ENCODE measurements at regions not wholly inside any gene's neighbourhood (a gene's known extent, or its start where the extent isn't known, plus 50 kb on each side); places are given as distances from the start of the nearest gene placed in this dataset.

- H3K4me3 ChIP-seq (ENCODE audit: low read length), result no peak overlapping the region
- H3F3A ChIP-seq (ENCODE audit: low read length, unreplicated experiment), result no peaks in the 10 kb centered on the region
- H3K79me2 ChIP-seq (ENCODE audit: low read length), result no peaks in the 10 kb centered on the region
- no TSS peak for BruUV-seq (replicated peaks)
- H2AFZ ChIP-seq (ENCODE audit: low read length), result no peak overlapping the region
- no peak overlapping the region for H3K27ac ChIP-seq (ENCODE audit: low read length)
- H3K4me2 ChIP-seq (ENCODE audit: low read length), result no peak overlapping the region
- POLR2A ChIA-PET (ENCODE audit: unreplicated experiment), result no interaction called here
- H3K9me3 ChIP-seq (ENCODE audit: low read length), result no peaks in the 10 kb centered on the region
- H3K9ac ChIP-seq (ENCODE audit: low read length), result no peak overlapping the region
- no peaks in the 10 kb centered on the region for H3K9me2 ChIP-seq (replicated peaks; ENCODE audit: low read length)
- ATAC-seq, result no peak
- CTCF ChIA-PET, result no interaction called here
- no peaks in the 10 kb centered on the region; the same call in 1 of the 2 replicates for H3K4me1 ChIP-seq (ENCODE audit: insufficient read depth, low read length)
- intact Hi-C loops (cut with micrococcal nuclease), result no loop called here
- peak; percentile 13 for DNase-seq
- no peaks in the 10 kb centered on the region for H4K20me1 ChIP-seq (ENCODE audit: low read length)
- no peak for TF ChIP-seq EZH2phosphoT487 (IDR thresholded peaks at IDR 0.05; ENCODE audit: borderline replicate concordance, low read length)
- TF ChIP-seq CTCF (conservative IDR thresholded peaks at IDR 0.05; ENCODE audit: low read depth, low read length), result no peak
- H3K36me3 ChIP-seq (ENCODE audit: low read depth, low read length), result no peaks in the 10 kb centered on the region
- no peaks in the 10 kb centered on the region for H3K27me3 ChIP-seq (ENCODE audit: low read length)
These were observed 2353.6 kb downstream of the PCDH7 start for GRCh38 chr4:33073811-33074210.

DNA sequence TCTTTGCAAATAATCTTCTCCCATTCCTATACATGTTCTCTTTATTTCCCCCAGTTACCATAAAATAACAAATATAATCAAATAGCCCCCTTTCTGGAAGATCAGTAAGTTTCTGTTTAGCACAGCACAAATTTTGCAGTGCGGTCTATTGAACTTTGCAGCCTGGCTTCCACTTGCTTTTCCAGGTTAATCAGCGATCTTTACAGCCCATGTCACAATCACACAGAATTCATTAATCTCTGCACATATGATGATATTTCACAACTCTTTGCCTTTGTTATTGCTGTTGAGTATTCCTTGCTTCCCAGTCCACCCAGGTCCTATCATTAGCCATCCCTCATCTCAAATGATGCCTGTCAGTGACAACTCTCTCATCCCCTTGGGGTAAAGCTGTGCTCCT, 2358.0 kb downstream of the PCDH7 start:
- DNase-seq, result no peak
- ChIA-PET CTCF (no interaction called here), POLR2A (ENCODE audit: unreplicated experiment) (no interaction called here)
- Histone ChIP-seq H3K27me3 (ENCODE audit: low read length) (no peaks in the 10 kb centered on the region), H3F3A (ENCODE audit: low read length, unreplicated experiment) (no peaks in the 10 kb centered on the region), H2AFZ (ENCODE audit: low read length) (no peak overlapping the region), H4K20me1 (ENCODE audit: low read length) (no peaks in the 10 kb centered on the region), H3K9me3 (ENCODE audit: low read length) (no peaks in the 10 kb centered on the region), H3K4me2 (ENCODE audit: low read length) (no peak overlapping the region), H3K27ac (ENCODE audit: low read length) (no peak overlapping the region), H3K4me3 (ENCODE audit: low read length) (no peak overlapping the region), H3K36me3 (ENCODE audit: low read depth, low read length) (no peaks in the 10 kb centered on the region), H3K79me2 (ENCODE audit: low read length) (no peaks in the 10 kb centered on the region), H3K9me2 (replicated peaks; ENCODE audit: low read length) (no peaks in the 10 kb centered on the region), H3K9ac (ENCODE audit: low read length) (no peak overlapping the region), H3K4me1 (ENCODE audit: insufficient read depth, low read length) (no peaks in the 10 kb centered on the region; the same call in 1 of the 2 replicates)
- no peak for ATAC-seq
- TF ChIP-seq EZH2phosphoT487 (IDR thresholded peaks at IDR 0.05; ENCODE audit: borderline replicate concordance, low read length) (no peak), CTCF (conservative IDR thresholded peaks at IDR 0.05; ENCODE audit: low read depth, low read length) (no peak)
- intact Hi-C loops (cut with micrococcal nuclease), result no loop called here
- BruUV-seq (replicated peaks), result no TSS peak

DNA sequence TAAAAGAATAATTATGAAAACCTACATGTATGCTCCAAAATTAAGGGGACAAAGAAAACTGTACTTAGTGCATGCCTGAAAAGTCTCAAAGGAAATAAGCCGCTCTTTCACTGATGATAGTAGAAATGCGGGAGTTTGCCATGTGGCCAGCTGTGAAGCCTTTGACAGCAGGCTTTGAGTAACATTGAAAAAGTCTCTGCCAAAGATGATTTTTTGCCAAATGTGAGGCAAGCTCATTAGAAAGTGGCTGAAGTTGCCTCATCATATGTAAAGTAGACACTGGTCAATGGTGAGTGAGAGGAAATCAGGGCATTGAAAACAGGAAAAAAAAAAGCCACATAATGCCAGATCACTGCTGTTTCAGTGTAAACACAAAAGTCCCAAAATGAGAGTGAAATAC, 2360.1 kb downstream of the PCDH7 start:
- Histone ChIP-seq H3F3A (ENCODE audit: low read length, unreplicated experiment) (no peaks in the 10 kb centered on the region), H3K9me2 (replicated peaks; ENCODE audit: low read length) (no peaks in the 10 kb centered on the region), H3K79me2 (ENCODE audit: low read length) (no peaks in the 10 kb centered on the region), H3K9me3 (ENCODE audit: low read length) (no peaks in the 10 kb centered on the region), H3K4me3 (ENCODE audit: low read length) (no peak overlapping the region), H3K4me2 (ENCODE audit: low read length) (no peak overlapping the region), H3K36me3 (ENCODE audit: low read depth, low read length) (no peaks in the 10 kb centered on the region), H4K20me1 (ENCODE audit: low read length) (no peaks in the 10 kb centered on the region), H3K9ac (ENCODE audit: low read length) (no peak overlapping the region), H3K27me3 (ENCODE audit: low read length) (no peaks in the 10 kb centered on the region), H3K27ac (ENCODE audit: low read length) (no peak overlapping the region), H2AFZ (ENCODE audit: low read length) (no peak overlapping the region), H3K4me1 (ENCODE audit: insufficient read depth, low read length) (no peaks in the 10 kb centered on the region)
- ChIA-PET CTCF (no interaction called here), POLR2A (ENCODE audit: unreplicated experiment) (no interaction called here)
- ATAC-seq (no peak), DNase-seq (no peak)
- TF ChIP-seq EZH2 (IDR thresholded peaks at IDR 0.05; ENCODE audit: low read length, unreplicated experiment) (no peak), EZH2phosphoT487 (IDR thresholded peaks at IDR 0.05; ENCODE audit: borderline replicate concordance, low read length) (no peak), CTCF (conservative IDR thresholded peaks at IDR 0.05; ENCODE audit: low read depth, low read length) (no peak)
- BruUV-seq (replicated peaks), result no TSS peak
- intact Hi-C loops (cut with micrococcal nuclease), result no loop called here
